PC-9 (cell line): ENCODE measurements at regions not wholly inside any gene's neighbourhood (a gene's known extent, or its start where the extent isn't known, plus 50 kb on each side); places are given as distances from the start of the nearest gene placed in this dataset.

Source experiments
- BruUV-seq: library from RNA; stranded (reverse); fragments of 400-500 nt; replicated peaks from 2 replicates; lab custom pipeline; 2021; lab: Mats Ljungman, UMichigan
- CTCF ChIA-PET: fragments of 300-600 bp; sonication (Branson Sonifier 250); formaldehyde crosslinking; loops from one replicate; lab custom pipeline; 2022; ENCODE audit warnings: antibody characterized with exemption; lab: Charles Lee
- POLR2A ChIA-PET: fragments of 300-600 bp; sonication (Branson Sonifier 250); formaldehyde crosslinking; loops from one replicate; lab custom pipeline; 2022; ENCODE audit warnings: antibody characterized with exemption; ENCODE audit not compliant: unreplicated experiment; lab: Charles Lee
- DNase-seq, 2 experiments: peaks; one replicate each; pipeline versions ENCODE4 v3.0.0 to v3.0.0-alpha.2; 2015 to 2022; ENCODE audit warnings: mixed read lengths in 1 of 2
- H2AFZ ChIP-seq: fragments of 200-600 bp; sonication (generic); 2 replicates; pipeline ENCODE4 v1.8.1; 2017; ENCODE audit warnings: antibody characterized with exemption
- H3F3A ChIP-seq: fragments of 200-600 bp; sonication (generic); 2 replicates; pipeline ENCODE4 v1.8.1; 2017; ENCODE audit warnings: antibody characterized with exemption, mild to moderate bottlenecking, low read depth; ENCODE audit not compliant: insufficient read depth
- H3K27ac ChIP-seq: fragments of 200-600 bp; sonication (generic); 2 replicates; pipeline ENCODE4 v1.6.1; 2016; ENCODE audit warnings: mixed run types
- H3K27me3 ChIP-seq: fragments of 200-600 bp; sonication (generic); 2 replicates; pipeline ENCODE4 v1.6.1; 2016; ENCODE audit warnings: low read depth, mixed run types; ENCODE audit not compliant: insufficient read depth
- H3K36me3 ChIP-seq: fragments of 200-600 bp; sonication (generic); 2 replicates; pipeline ENCODE4 v1.6.1; 2016; ENCODE audit warnings: low read depth, mixed run types
- H3K4me1 ChIP-seq: fragments of 200-600 bp; sonication (generic); replicated peaks from 2 replicates; pipeline ENCODE4 v1.6.1; 2016; ENCODE audit warnings: mixed run types; ENCODE audit not compliant: insufficient read depth
- H3K4me2 ChIP-seq: fragments of 200-600 bp; sonication (generic); 2 replicates; pipeline ENCODE4 v1.6.1; 2017; ENCODE audit warnings: mixed run types
- H3K4me3 ChIP-seq: fragments of 200-600 bp; sonication (generic); 2 replicates; pipeline ENCODE4 v1.6.1; 2016; ENCODE audit warnings: mixed run types
- H3K79me2 ChIP-seq: fragments of 200-600 bp; sonication (generic); 2 replicates; pipeline ENCODE4 v1.6.1; 2017; ENCODE audit warnings: low read depth, mixed run types
- H3K9me2 ChIP-seq: fragments of 200-600 bp; sonication (generic); 2 replicates; pipeline ENCODE4 v1.8.1; 2017; ENCODE audit warnings: mild to moderate bottlenecking; ENCODE audit not compliant: insufficient read depth
- H3K9me3 ChIP-seq: fragments of 200-600 bp; sonication (generic); 2 replicates; pipeline ENCODE4 v1.8.1; 2016; ENCODE audit warnings: low read depth; ENCODE audit not compliant: insufficient read depth
- H4K20me1 ChIP-seq: fragments of 200-600 bp; sonication (generic); 2 replicates; pipeline ENCODE4 v1.8.1; 2017; ENCODE audit not compliant: insufficient read depth
- CTCF ChIP-seq: fragments of 200-600 bp; sonication (generic); conservative IDR thresholded peaks from 2 replicates; pipeline ENCODE4 v1.6.1; 2017; ENCODE audit warnings: mixed run types, antibody characterized with exemption, mild to moderate bottlenecking, moderate library complexity
- EZH2 ChIP-seq: fragments of 200-600 bp; sonication (generic); IDR thresholded peaks from 2 replicates; pipeline ENCODE4 v1.8.0; 2017; ENCODE audit warnings: antibody characterized with exemption, low read depth
- intact Hi-C: fragments of 100-400 bp; cut with micrococcal nuclease; formaldehyde crosslinking; loops from one replicate; pipeline ENCODE4 v1.10.0; 2022; ENCODE audit not compliant: unreplicated experiment

- DNase-seq = no peak
- ChIA-PET CTCF (no interaction called here), POLR2A (no interaction called here)
- Histone ChIP-seq H3K9me2 (no peaks in the 10 kb centered on the region), H3F3A (no peaks in the 10 kb centered on the region), H4K20me1 (no peaks in the 10 kb centered on the region), H3K9me3 (no peaks in the 10 kb centered on the region), H3K27me3 (no peaks in the 10 kb centered on the region), H3K27ac (no peak overlapping the region), H2AFZ (no peak overlapping the region), H3K79me2 (no peaks in the 10 kb centered on the region), H3K4me2 (no peak overlapping the region), H3K4me1 (no peaks in the 10 kb centered on the region), H3K36me3 (no peaks in the 10 kb centered on the region), H3K4me3 (no peak overlapping the region)
- BruUV-seq = no TSS peak
- intact Hi-C loops = no loop called here
- no peak for TF ChIP-seq EZH2
- no peak for TF ChIP-seq CTCF
Observed at GRCh38 chr6:103455275-103455674, 1404.4 kb downstream of the HACE1 start.

GRCh38 chr6:103409475-103409874, 1450.2 kb downstream of the HACE1 start:
- POLR2A ChIA-PET = no interaction called here
- Histone ChIP-seq H3K4me3 (no peak overlapping the region), H3K9me2 (no peaks in the 10 kb centered on the region), H3K4me2 (no peak overlapping the region), H3K4me1 (no peaks in the 10 kb centered on the region), H3F3A (no peaks in the 10 kb centered on the region), H3K9me3 (no peaks in the 10 kb centered on the region), H4K20me1 (no peaks in the 10 kb centered on the region), H3K27me3 (no peaks in the 10 kb centered on the region), H3K36me3 (no peaks in the 10 kb centered on the region), H3K79me2 (no peaks in the 10 kb centered on the region), H3K27ac (no peak overlapping the region), H2AFZ (no peak overlapping the region)
- BruUV-seq = no TSS peak
- intact Hi-C loops = loop anchor here (10.0 kb wide), 1 partner anchor 65 kb away; no protein-coding TSS in a partner anchor
- CTCF ChIA-PET = no interaction called here
- no peak for TF ChIP-seq EZH2
- TF ChIP-seq CTCF = no peak
- DNase-seq = no peak

- no peaks in the 10 kb centered on the region for H3K9me3 ChIP-seq
- no peak for DNase-seq
- H3K4me1 ChIP-seq = no peaks in the 10 kb centered on the region
- CTCF ChIA-PET = no interaction called here
- BruUV-seq = no TSS peak
- H2AFZ ChIP-seq = no peak overlapping the region
- H3K4me3 ChIP-seq = no peak overlapping the region
- TF ChIP-seq EZH2 (no peak), CTCF (no peak)
- H3K27me3 ChIP-seq = no peaks in the 10 kb centered on the region
- no peaks in the 10 kb centered on the region for H3K79me2 ChIP-seq
- no peaks in the 10 kb centered on the region for H4K20me1 ChIP-seq
- H3K36me3 ChIP-seq = no peaks in the 10 kb centered on the region
- no peak overlapping the region for H3K27ac ChIP-seq
- POLR2A ChIA-PET = no interaction called here
- no peak overlapping the region for H3K4me2 ChIP-seq
- H3K9me2 ChIP-seq = no peaks in the 10 kb centered on the region
- no peaks in the 10 kb centered on the region for H3F3A ChIP-seq
- intact Hi-C loops = loop anchor here (10.0 kb wide), 1 partner anchor 69 kb away; no protein-coding TSS in a partner anchor
Observed at GRCh38 chr6:103405321-103405720, 1454.4 kb downstream of the HACE1 start.
